Activated CD4-positive, alpha-beta T cell treated with anti-CD3 and anti-CD28 coated beads, Interleukin-2, amount 50 U/mL, for 16 hours (primary cell): ENCODE measurements at regions not wholly inside any gene's neighbourhood (a gene's known extent, or its start where the extent isn't known, plus 50 kb on each side); places are given as distances from the start of the nearest gene placed in this dataset.
"Not testable (repeated sequence)": the region's sequence is repeated elsewhere in the genome, so short reads cannot be mapped to it uniquely, and the experiment has no call there.

Source experiments
- DNase-seq: peaks from one replicate; pipeline ENCODE4 v3.0.0-alpha.2; 2020

DNA sequence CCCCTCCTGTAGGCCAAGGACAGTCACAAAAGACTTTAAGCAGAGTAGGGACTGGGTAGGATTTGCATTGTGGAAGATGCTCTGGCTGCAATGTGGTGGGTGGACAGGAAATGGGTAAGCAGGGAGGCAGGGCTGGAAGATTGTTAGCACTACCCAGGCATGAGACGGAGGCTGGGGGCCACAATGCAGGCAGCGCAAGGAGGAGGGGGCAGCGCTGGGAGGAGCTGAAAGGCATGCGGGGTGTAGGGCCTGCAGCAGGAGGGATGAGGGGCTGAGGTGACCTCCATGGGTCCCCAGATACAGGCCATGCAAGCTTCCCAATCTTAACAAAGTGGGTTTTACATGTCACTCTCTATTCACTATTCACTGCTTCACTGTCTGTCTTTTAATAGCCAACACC is 213.1 kb downstream of the CXCL12 start:
- DNase-seq, result no peak

DNA sequence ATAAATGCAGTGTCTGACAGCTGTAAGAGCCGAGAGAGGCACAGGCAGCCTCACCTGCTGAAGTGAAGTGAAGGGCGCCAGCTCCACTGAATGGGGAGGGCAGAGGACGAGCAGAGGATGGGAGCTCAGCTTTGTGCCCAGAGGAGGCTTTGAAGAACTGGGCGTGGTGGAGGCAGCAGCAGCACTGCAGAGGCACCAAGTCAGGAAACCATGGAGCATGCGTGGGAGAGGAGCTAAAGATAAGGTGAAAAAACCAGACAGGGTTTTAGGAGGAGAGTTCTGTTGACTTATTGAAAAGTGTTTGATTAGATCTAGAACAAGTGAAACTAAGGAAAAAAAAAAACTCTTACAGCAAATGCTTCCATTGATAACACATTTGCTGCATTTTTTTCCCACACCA is 216.4 kb downstream of the CXCL12 start:
- DNase-seq, result no peak

DNA sequence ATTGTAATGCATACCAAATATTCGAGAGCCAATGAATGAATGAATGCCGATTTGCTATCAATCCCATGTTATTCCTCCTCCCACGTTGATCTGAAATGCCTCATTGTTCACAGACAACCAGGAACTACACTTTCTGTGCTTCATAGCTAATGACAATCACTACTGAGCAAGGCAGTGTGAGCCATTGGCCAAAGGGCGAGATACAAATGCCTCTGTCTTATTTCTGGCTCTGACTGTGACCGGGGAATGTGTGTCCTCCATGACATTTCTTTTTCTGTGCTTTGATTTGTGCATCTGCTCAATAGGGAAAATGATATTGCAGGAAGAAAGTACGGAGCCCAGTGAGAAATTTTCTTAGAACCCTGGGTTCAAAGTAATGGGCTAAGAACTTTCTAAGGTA is 217.1 kb downstream of the CXCL12 start:
- DNase-seq, result no peak

DNA sequence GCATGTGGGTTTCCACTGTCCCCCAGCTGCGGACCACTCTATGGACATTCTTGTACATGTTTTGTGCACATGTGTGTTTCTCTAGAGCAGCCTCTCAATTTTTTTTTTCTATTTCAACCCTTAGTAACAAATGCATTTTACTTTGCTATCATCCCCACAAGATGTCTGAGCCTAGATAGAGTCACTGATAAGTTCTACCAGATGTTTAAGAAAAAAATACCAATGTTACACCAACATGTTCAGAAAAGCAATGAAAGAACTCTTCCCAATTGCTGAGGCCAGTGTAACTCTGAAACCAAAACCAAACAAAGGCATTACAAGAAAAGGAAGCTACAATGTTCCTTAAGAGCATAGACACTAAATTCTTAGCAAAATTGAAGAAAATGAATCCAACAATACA is 218.5 kb downstream of the CXCL12 start:
- DNase-seq, result no peak

DNA sequence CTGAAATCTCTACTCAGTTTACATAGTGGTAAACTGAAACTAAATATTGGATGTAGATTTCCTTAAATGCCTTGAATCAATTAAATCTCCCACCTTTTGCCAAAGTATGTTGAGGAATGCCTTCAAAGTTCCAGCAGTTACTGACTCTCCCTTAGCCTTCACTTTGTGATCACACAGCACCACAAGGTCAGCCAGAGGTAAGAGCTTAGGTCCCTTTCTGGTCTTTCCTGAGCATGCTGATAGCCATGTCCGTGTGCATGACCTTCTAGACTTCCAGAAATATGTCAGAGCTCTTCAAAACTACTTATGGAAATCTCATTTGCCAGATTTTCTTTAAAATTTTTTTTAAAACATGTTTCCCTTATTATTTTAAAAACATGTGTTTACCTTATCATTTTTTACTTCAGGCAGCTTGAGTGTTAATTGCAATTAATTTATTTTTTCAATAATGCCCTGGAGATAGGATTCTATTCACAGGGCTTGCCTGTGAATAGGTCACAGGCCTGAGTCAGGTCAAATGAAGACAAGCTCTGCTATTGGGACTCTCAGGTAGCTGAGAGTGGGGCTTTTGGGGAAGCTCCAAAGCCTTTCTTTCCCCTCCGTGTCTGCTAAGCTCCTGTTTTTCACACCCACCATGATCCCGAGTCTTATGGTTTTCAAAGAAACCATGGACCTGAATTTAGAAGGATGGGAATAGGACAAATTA is 220.5 kb downstream of the CXCL12 start:
- no peak for DNase-seq

DNA sequence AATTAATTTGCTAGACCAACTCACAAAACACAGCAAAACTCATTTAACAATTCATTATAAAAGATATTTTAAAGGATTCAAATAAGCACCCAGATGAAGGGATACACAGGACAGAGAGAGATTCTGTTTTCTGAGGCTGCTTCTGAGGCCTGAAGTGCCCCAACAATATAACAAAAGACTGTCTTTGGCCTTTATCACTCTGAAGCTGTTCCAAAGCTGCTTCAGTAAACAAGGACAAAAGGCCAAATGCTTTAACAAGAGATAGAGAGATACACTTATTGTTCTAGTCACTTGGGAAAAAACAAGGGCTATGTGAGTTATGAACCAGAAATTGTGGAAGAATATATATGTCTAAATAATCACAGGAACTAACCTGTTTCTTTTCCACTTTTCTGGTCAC is 223.7 kb downstream of the CXCL12 start:
- DNase-seq, result no peak

DNA sequence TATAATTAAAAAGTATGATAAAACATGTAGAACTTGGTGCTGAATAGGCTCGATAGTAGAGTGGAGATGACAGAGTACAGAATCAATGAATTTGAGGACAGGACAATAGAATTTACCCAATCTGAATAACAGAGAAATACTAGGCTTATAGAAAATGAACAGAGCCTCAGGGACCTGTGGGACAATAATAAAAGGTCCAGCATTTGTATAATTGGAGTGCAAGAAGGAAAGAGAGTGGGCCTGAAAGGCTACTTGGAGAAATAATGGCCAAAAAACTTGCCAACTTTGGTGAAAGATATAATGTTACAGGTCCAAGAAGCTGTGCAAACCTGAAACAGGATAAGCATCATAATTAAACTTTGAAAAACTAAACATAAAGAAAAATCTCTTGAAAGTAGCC is 227.3 kb downstream of the CXCL12 start:
- no peak for DNase-seq

DNA sequence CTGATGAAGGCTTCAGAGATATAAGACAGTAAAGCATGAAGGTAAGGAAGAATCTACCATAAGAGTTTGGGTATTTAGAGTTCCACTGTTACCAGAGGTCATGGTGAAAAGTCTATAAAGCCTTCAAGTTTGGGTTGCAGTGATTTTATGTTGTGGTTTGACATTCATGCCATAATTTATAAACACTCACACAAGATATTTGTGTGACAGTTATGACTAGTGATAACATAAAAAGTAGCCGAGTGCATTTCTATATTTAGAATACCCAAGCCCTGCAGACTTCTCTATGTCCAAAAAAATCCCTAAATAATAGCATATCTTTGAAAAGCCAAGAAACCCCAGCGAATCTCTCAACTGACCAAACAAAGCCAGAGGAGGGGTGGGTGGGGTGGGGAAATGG is 229.9 kb downstream of the CXCL12 start:
- DNase-seq, result no peak

DNA sequence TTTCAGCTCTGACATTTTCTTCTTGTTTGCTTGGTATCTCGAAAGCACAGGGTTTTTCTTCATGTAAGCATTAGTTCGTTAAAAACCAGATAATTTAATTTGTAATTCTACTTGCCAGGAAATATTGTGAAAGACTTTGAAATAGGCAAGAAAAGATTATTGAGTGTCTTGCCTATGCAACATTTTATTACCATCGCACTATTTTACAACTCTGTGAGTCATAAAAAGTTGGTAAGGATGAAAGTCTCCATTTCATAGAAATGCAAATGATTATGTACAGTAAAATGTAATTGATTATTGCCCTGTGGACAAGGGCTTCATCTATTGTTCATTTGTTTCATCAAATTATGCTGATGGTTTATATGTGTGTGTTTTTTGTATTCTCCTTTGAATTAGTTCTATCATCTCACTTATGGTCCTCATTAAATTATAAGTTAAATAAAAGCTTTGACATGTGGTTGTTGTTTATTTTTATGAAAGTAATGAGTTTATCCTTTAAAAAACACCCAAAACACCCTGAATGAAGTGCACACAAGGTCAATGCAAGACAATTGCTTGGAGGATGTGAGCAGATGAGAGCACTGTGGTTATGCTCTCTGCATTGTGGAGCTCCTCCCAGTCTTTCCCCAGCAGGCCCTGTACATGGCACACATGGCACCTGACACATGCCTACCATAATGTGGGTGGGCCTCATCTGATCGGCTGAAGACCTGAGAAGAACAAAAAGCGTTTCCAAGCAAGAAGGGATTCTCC is 230.8 kb downstream of the CXCL12 start:
- DNase-seq, result no peak

DNA sequence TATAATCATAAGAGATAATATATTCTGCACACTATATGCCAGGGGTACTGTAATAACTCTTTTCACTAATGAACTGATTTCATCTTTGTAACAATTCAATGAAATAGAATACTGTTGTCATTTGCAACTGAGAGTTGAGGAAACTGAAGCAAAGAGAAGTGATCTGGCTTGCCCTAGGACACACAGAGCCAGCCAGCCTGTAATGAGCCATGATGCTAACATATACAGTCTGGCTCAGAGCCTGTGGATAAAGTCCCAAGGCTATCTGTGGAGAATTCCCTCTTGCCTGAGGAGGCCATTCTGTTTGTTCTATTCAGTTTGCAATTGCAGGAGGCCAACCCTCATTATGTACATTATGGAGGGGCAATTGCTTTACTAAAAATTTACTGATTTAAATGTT is 241.3 kb downstream of the CXCL12 start:
- DNase-seq, result no peak

DNA sequence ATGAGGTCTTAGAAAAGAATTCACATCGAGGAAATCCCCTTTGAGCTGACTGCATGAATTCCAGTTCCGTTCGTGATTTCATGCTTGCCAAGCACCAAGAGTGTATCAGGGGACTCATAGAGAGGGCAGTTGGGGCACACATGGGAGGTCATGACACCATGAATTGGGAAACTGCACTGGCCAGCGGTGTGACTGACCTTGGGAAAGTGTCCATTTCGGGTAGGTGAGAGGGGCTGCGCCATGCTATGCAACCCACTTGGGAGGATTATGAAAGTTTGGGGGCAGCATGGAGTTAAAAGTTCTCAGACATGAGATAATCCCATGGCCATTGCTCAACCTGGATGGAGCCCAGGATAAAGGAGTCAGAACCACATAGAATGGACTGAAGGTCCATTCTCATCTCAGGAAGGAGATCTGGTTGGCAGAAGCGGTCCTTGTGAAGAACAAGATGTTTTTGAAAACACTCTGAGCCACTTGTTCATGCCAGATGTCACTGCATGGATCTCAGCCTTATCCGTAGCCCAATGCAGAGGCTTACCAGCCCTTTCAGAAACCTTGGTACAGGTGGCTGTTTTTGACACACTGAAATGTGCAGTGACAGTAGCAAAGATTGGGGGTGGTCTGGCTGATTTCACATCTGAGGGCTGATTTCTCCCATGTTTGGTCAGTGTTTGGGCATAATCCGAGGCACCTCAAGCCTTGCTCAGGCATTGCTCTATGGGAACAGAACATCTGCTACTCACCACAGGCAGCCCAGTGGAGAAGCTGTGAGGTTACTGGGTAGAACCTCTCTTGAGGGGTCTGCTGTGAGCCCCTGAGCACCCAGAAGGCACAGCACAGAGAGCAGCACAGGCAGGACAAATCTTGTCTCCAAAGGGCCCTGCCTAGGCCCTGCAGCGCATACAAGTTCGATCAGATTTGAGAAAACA is 252.3 kb downstream of the CXCL12 start:
- no peak for DNase-seq

DNA sequence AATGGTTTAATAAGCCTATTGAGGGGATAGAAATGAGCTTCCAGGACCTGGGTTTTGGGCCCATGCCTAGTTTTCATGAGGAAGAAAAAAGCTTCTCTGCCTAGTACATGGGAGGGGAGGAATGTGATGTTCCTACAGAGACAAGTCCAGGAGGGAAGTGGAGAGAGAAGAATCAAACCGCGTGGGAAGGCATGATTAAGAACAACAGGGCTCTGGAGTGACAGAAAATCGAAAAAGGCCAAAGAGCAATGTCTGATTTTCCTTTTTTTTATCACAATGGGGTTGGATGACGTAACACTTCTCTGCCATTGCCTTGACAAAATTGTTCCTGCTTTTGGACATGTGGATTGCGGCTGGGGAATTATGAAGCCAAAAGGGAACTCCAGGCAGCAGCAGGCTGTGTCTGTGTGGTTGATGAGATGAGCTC is 258.6 kb downstream of the CXCL12 start:
- no peak for DNase-seq

DNA sequence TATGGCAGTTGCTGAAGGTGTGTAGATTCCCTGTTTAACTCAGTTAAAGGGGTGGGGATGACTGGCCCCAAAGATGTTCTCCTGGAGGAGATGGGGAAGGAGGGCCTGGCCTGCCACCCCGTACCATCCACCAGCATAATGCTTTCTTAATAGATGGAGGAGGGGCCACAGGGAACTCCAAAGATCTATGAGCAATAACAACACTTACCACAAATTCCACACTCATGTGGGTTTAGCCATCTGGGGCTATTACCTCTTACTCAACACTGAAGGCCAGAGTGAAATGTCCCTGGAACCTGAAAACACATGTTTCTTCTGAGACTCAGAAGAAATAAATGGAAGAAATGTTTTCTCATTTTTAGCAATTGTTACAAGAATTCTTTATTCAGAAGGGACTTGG is 259.0 kb downstream of the CXCL12 start:
- DNase-seq, result no peak

DNA sequence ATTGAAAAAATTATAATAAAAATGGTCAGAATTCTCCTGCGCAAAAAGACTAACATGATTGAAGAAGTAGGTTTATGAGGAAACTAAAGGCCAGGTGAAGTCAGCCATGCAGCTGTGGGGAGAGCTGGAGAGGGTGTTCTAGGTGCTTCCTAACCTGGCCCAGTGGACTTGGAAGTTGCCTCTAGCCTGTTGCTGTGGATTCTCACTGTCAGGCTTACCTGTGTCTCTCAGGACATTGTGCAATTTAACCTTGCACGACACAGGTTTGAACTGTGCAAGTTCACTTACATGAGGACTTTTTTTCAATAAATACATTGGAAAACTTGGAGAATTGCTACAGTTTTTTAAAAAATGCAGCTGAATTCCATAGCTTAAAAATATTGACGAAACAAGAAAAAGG is 266.4 kb downstream of the CXCL12 start:
- DNase-seq, result no peak

DNA sequence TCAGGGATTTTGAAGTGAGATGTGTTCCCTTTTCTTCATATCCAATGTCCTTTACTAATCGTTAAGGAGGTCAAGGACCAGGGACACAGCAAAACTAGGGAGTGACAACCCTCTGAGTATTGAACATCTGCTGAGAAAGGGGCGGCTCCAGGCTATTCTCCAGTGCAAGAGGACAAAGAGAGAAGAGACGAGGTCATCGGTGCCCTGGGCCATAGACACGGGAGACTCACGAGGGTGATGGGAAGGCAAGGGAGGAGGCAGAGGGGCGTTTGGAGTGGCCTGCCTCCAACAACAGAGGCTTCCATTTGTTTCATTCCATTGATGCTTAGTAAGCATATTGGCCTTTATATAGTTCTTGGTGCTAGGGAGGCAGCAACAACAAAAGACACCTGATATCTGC is 268.4 kb downstream of the CXCL12 start:
- DNase-seq, result no peak

DNA sequence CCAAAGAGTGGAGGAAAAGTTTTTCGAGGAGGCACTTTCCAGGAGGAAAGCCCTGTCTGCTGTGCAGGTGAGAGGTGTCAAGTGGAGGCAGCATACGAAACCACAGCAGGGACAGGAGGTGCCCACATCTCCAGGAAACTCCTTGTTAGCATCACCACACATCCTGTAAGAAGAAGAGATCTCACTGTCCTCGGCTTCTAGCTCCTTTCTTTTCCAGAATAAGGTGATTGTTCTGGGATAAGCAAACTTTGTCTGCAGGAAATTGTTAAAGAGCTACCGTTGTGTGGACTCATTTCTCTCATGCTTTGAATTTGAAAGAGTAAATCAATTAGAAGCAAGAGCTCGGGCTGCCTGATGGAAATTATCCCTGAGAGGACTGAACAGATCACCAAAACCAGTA is 269.4 kb downstream of the CXCL12 start:
- DNase-seq, result no peak

DNA sequence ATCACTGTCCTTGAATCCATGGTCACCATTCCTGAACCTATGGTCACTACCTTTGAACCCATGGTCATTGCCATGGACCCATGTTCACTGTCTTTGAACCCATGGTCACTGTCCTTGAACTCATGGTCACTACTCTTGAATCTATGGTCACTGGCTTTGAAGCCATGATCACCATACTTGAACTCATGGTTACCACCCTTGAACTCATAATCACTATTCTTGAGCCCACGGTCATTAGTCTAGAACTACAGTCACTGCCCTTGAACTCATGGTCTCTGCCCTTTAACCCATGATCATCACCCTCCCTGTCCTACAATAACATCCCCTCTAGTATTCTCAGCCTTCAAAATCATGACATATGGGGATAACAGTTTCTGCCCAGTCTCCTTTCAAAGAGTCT is 270.5 kb downstream of the CXCL12 start:
- no peak for DNase-seq

DNA sequence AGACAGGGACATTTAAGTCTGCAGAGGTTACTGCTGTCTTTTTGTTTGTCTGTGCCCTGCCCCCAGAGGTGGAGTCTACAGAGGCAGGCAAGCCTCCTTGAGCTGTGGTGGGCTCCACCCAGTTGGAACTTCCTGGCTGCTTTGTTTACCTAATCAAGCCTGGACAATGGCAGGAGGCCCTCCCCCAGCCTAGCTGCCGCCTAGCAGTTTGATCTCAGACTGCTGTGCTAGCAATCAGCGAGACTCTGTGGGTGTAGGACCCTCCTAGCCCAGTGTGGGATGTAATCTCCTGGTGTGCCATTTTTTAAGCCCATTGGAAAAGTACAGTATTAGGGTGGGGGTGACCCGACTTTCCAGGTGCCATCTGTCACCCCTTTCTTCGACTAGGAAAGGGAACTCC is 272.6 kb downstream of the CXCL12 start:
- DNase-seq, result not testable (repeated sequence)

DNA sequence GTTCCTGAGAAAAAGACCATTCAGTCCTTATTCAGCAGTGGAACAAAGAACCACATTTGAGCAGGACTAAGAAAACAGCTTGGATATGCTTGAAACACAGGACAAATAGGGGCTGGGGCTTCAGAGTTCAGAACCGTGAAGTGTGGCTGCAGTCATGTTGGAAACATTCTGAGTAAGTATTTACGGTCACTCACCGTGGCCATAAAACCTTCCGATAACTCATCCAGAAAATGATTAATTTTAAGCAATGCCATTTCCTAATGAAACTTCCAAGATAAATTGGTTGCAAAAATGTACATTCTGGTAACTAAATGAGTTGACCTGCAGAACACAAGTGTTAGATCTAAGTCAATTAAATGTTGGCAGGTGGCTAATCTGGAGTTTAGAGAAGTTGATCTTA is 279.2 kb downstream of the CXCL12 start:
- DNase-seq, result no peak

DNA sequence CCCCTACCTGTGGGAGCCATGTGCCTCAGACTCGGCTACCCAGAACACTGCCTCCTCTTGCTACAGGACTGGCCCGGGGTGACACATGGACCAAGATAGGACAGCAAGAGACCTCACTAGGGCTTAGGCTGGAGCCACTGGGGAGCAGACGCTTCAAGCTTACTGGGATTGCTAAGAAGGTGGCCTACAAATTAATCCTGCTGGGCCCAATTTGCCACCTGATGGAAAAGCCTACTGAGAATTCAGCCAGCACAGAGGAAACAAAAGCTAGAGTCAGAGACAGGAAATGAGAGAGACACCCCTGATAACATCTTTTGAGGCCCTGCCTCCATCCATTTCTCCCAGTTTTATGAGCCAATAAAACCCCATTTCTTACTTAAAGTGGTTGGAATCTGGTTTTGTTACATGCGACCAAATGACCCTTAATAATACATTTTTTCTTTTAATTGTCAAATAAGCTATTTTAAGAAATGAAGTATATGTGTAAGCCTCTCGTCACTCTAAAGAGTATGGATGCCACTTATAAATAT is 282.1 kb downstream of the CXCL12 start:
- DNase-seq, result no peak

DNA sequence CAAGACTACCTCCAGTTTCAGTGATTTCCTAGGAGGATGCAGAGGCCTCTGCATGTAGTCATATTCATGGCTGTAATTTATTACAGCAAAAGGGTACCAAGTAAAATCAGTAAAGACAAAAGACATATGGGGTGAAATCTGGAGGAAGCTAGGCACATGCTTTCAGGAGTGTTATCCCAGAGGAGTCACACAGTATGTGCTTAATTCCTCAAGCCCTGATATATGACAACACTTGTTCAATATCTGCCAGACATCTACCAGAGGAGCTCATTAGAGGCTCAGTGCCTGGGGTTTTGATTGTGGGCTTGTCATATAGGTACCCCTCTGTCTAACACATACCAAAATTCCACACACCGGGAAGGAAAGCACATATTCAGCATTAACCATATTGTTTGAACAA is 283.8 kb downstream of the CXCL12 start:
- DNase-seq, result no peak

DNA sequence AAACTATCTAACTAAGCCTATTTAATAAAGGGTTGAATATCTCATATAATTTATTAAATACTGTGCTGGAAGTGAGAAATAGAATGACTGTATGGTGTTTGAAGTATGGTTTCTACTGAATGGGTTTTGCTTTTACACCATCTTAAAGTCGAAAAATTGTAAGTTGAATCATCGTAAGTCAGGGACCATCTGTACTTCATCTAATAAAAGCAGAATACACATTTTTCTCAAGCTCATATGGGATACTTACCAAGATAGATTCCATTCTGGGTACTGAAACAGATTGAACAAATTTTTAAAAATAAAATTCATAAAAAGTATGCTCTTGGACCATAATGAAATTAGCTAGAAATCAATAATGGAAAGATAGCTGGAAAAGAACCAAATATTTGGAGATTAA is 285.4 kb downstream of the CXCL12 start:
- no peak for DNase-seq

DNA sequence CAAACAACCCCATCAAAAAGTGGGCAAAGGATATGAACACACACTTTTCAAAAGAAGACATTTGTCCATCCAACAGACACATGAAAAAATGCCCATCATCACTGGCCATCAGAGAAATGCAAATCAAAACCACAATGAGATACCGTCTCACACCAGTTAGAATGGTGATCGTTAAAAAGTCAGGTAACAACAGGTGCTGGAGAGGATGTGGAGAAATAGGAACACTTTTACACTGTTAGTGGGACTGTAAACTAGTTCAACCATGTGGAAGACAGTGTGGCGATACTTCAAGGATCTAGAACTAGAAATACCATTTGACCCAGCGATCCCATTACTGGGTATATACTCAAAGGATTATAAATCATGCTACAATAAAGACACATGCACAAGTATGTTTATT is 288.7 kb downstream of the CXCL12 start:
- DNase-seq, result not testable (repeated sequence)
